Left lung (tissue), 4 donors: ENCODE measurements at regions not wholly inside any gene's neighbourhood (a gene's known extent, or its start where the extent isn't known, plus 50 kb on each side); places are given as distances from the start of the nearest gene placed in this dataset.

Experiments used
- ATAC-seq: fragments of 200-7000 bp; cut with Tn5 transposase; one replicate; pipeline ENCODE4 v1.9.1; 2020; ENCODE audit warnings: moderate library complexity
- DNase-seq, 4 donors: peaks; one replicate each; pipeline ENCODE4 v3.0.0-alpha.2; 2013 to 2020
- H3K27ac ChIP-seq, 2 donors: fragments of 200-600 bp; sonication (generic) in 1 of 2; one replicate each; pipeline versions ENCODE4 v1.5.0 to v1.8.0; 2020 to 2021
- H3K27me3 ChIP-seq, 2 donors: fragments of 200-600 bp; sonication (generic) in 1 of 2; one replicate each; pipeline versions ENCODE4 v1.5.0 to v1.8.0; 2020 to 2021
- H3K36me3 ChIP-seq, 2 donors: fragments of 200-600 bp; sonication (generic) in 1 of 2; one replicate each; pipeline versions ENCODE4 v1.5.0 to v1.8.0; 2020 to 2021
- H3K4me1 ChIP-seq, 2 donors: fragments of 200-600 bp; one replicate each; pipeline ENCODE4 v1.8.0; 2021
- H3K4me3 ChIP-seq, 2 donors: fragments of 200-600 bp; sonication (generic) in 1 of 2; one replicate each; pipeline versions ENCODE4 v1.5.0 to v1.8.0; 2020 to 2021; ENCODE audit warnings: mild to moderate bottlenecking in 1 of 2
- H3K9me3 ChIP-seq, 2 donors: fragments of 200-600 bp; sonication (generic) in 1 of 2; one replicate each; pipeline versions ENCODE4 v1.5.0 to v1.8.0; 2020 to 2021
- CTCF ChIP-seq, 2 donors: fragments of 200-600 bp; sonication (generic) in 1 of 2; IDR thresholded peaks; one replicate each; pipeline versions ENCODE4 v1.5.0 to v1.8.0; 2021; ENCODE audit warnings: antibody characterized with exemption in 2 of 2
- intact Hi-C, 2 donors: fragments of 100-400 bp; cut with DNase I; formaldehyde crosslinking; loops; one replicate each; pipeline versions ENCODE4 v1.11.2 to v1.14.2; 2022
- donor health status: DM: no; HTN: yes; CAD: no.
- donor health status: DM: no; HTN: no; CAD: no.

GRCh38 chrY:15540516-15540915 lies 1016.2 kb downstream of the NLGN4Y start:
- Histone ChIP-seq H3K4me3 (no peak overlapping the region), H3K9me3 (no peaks in the 10 kb centered on the region), H3K4me1 (no peaks in the 10 kb centered on the region), H3K27ac (no peak overlapping the region), H3K36me3 (no peaks in the 10 kb centered on the region), H3K27me3 (no peaks in the 10 kb centered on the region)
- TF ChIP-seq CTCF (IDR thresholded peaks at IDR 0.05): no peak
- ATAC-seq: no peak
- DNase-seq: no peak
- intact Hi-C loops: no loop called here

GRCh38 chrY:15546177-15546754 lies 1021.9 kb downstream of the NLGN4Y start:
- DNase-seq: no peak
- Histone ChIP-seq H3K27ac (no peak overlapping the region), H3K9me3 (no peaks in the 10 kb centered on the region), H3K27me3 (no peaks in the 10 kb centered on the region), H3K4me3 (no peak overlapping the region), H3K4me1 (no peaks in the 10 kb centered on the region), H3K36me3 (no peaks in the 10 kb centered on the region)
- no peak for TF ChIP-seq CTCF (IDR thresholded peaks at IDR 0.05)
- ATAC-seq: no peak
- intact Hi-C loops: no loop called here

GRCh38 chrY:15552074-15552473 lies 1027.7 kb downstream of the NLGN4Y start:
- H3K4me3 ChIP-seq: no peak overlapping the region
- H3K4me1 ChIP-seq: no peaks in the 10 kb centered on the region
- intact Hi-C loops: no loop called here
- H3K9me3 ChIP-seq: no peaks in the 10 kb centered on the region
- DNase-seq (no peak), ATAC-seq (no peak)
- H3K27me3 ChIP-seq: no peaks in the 10 kb centered on the region
- no peak overlapping the region for H3K27ac ChIP-seq
- no peak for TF ChIP-seq CTCF (IDR thresholded peaks at IDR 0.05)
- no peaks in the 10 kb centered on the region for H3K36me3 ChIP-seq

GRCh38 chrY:15554991-15555390 lies 1030.7 kb downstream of the NLGN4Y start:
- Histone ChIP-seq H3K4me3 (no peak overlapping the region), H3K9me3 (no peaks in the 10 kb centered on the region), H3K27me3 (no peaks in the 10 kb centered on the region), H3K36me3 (no peaks in the 10 kb centered on the region), H3K4me1 (no peaks in the 10 kb centered on the region), H3K27ac (no peak overlapping the region)
- DNase-seq: no peak
- TF ChIP-seq CTCF (IDR thresholded peaks at IDR 0.05): no peak
- ATAC-seq: no peak
- intact Hi-C loops: no loop called here

- Histone ChIP-seq H3K4me1 (no peaks in the 10 kb centered on the region), H3K27ac (no peak overlapping the region), H3K9me3 (no peaks in the 10 kb centered on the region), H3K36me3 (no peaks in the 10 kb centered on the region), H3K4me3 (no peak overlapping the region), H3K27me3 (no peaks in the 10 kb centered on the region)
- intact Hi-C loops: no loop called here
- no peak for DNase-seq
- no peak for TF ChIP-seq CTCF (IDR thresholded peaks at IDR 0.05)
- ATAC-seq: no peak
These were observed 1034.8 kb downstream of the NLGN4Y start for GRCh38 chrY:15559169-15559568.
